HepG2 (cell line): ENCODE measurements at regions not wholly inside any gene's neighbourhood (a gene's known extent, or its start where the extent isn't known, plus 50 kb on each side); places are given as distances from the start of the nearest gene placed in this dataset.

Experiments used
- ATAC-seq: fragments of 200-7000 bp; cut with Tn5 transposase; 3 replicates; pipeline ENCODE4 v1.9.1; 2020; ENCODE audit warnings: mild to moderate bottlenecking, moderate library complexity
- BruUV-seq: library from RNA; stranded (reverse); fragments of 400-500 nt; replicated peaks from 2 replicates; lab custom pipeline; 2021; lab: Mats Ljungman, UMichigan
- CTCF ChIA-PET: fragments of 300-600 bp; formaldehyde crosslinking; extraction: SDS; loops from one replicate; lab custom pipeline; 2021; ENCODE audit warnings: low total read pairs, inconsistent platforms, low intra/inter-chr PET ratio; lab: Yijun Ruan, JAX
- POLR2A ChIA-PET: fragments of 350-600 bp; sonication (Branson Sonifier 250); formaldehyde crosslinking; loops from one replicate; lab custom pipeline; 2020; ENCODE audit warnings: antibody characterized with exemption, inconsistent platforms; lab: Yijun Ruan, JAX
- DNase-seq: peaks from one replicate; pipeline ENCODE4 v3.0.0-alpha.2; 2015; ENCODE audit warnings: low spot score
- FAIRE-seq: peaks from 3 replicates; lab custom pipeline; 2011; peaks lifted over from hg19 to GRCh38; lab: Jason Lieb, UNC
- H2AFZ ChIP-seq: one replicate; pipeline ENCODE4 v1.6.1; 2011; ENCODE audit warnings: low read length, inconsistent platforms
- H3K27ac ChIP-seq: fragments of 300-600 bp; 3 replicates; pipeline ENCODE4 v1.8.0; 2011; ENCODE audit warnings: mixed run types, mild to moderate bottlenecking, mixed read lengths, low read length, inconsistent platforms; ENCODE audit not compliant: insufficient read depth; ENCODE audit errors: extremely low read length
- H3K27me3 ChIP-seq, 2 experiments: fragments of 200-600 bp in 1 of 2; 2 replicates in 1 of 2; 3 replicates in 1 of 2; pipeline versions ENCODE4 v1.6.0 to v1.8.0; 2011; ENCODE audit warnings: low read length in 2 of 2, mild to moderate bottlenecking in 2 of 2, moderate library complexity in 2 of 2, inconsistent platforms in 1 of 2; ENCODE audit not compliant: insufficient read depth in 2 of 2, control insufficient read depth in 1 of 2
- H3K36me3 ChIP-seq, 2 experiments: fragments of 200-600 bp in 1 of 2; replicated peaks in 1 of 2; 2 replicates in 1 of 2; 3 replicates in 1 of 2; pipeline versions ENCODE4 v1.5.1 to v1.8.0; 2011; ENCODE audit warnings: low read length in 2 of 2, inconsistent platforms in 1 of 2; ENCODE audit not compliant: insufficient read depth in 2 of 2, control insufficient read depth in 1 of 2
- H3K4me1 ChIP-seq: 2 replicates; pipeline ENCODE4 v1.5.1; 2012; ENCODE audit warnings: low read length, inconsistent platforms; ENCODE audit not compliant: insufficient read depth
- H3K4me2 ChIP-seq: 2 replicates; pipeline ENCODE4 v1.6.0; 2011; ENCODE audit warnings: low read depth, low read length, inconsistent platforms
- H3K4me3 ChIP-seq, 3 experiments: fragments of 200-600 bp in 1 of 3; sonication (generic), shearing (Covaris generic) in 1 of 3; replicated peaks in 1 of 3; 2 replicates each; pipeline ENCODE4 v1.5.1; 2011 to 2016; ENCODE audit warnings: low read length in 3 of 3, inconsistent platforms in 2 of 3, low read depth in 2 of 3, mild to moderate bottlenecking in 2 of 3, control low read depth in 1 of 3, mixed read lengths in 1 of 3; ENCODE audit not compliant: insufficient read depth in 1 of 3
- H3K79me2 ChIP-seq: one replicate; pipeline ENCODE4 v1.6.1; 2011; ENCODE audit warnings: low read length, inconsistent platforms; ENCODE audit not compliant: insufficient read depth
- H3K9ac ChIP-seq: 2 replicates; pipeline ENCODE4 v1.6.0; 2011; ENCODE audit warnings: mild to moderate bottlenecking, low read depth, low read length, inconsistent platforms; ENCODE audit not compliant: insufficient read depth
- H3K9me3 ChIP-seq: 2 replicates; pipeline ENCODE4 v1.5.1; 2012; ENCODE audit warnings: mild to moderate bottlenecking, low read length
- H4K20me1 ChIP-seq: 2 replicates; pipeline ENCODE4 v1.6.0; 2011; ENCODE audit warnings: inconsistent platforms, mild to moderate bottlenecking, low read length, moderate library complexity; ENCODE audit not compliant: insufficient read depth
- IKZF4 ChIP-seq: sonication (generic); formaldehyde crosslinking; IDR thresholded peaks from 2 replicates; pipeline ENCODE4 v1.5.1; 2020; ENCODE audit warnings: borderline replicate concordance, mild to moderate bottlenecking, low read depth, missing genetic modification reagents; ENCODE audit errors: not compliant biosample characterization
- MNT ChIP-seq: fragments of 450-650 bp; IDR thresholded peaks from 2 replicates; pipeline ENCODE4 v1.6.1; 2016
- SRSF9 ChIP-seq: fragments of 200-400 bp; formaldehyde crosslinking; IDR thresholded peaks from 2 replicates; pipeline ENCODE4 v1.6.1; 2018; ENCODE audit warnings: borderline replicate concordance, mild to moderate bottlenecking, low read depth, low read length; ENCODE audit not compliant: insufficient read depth, poor library complexity, severe bottlenecking
- TRIM22 ChIP-seq: fragments of 450-650 bp; IDR thresholded peaks from 2 replicates; pipeline ENCODE4 v1.6.1; 2017
- ZC3H13 ChIP-seq: sonication (generic); formaldehyde crosslinking; IDR thresholded peaks from 2 replicates; pipeline ENCODE4 v1.8.1; 2023; ENCODE audit warnings: mild to moderate bottlenecking, missing genetic modification reagents, moderate library complexity
- ZNF251 ChIP-seq: sonication (generic); formaldehyde crosslinking; IDR thresholded peaks from 2 replicates; pipeline ENCODE4 v1.9.0; 2021; ENCODE audit warnings: mild to moderate bottlenecking, missing genetic modification reagents
- ZNF263 ChIP-seq: sonication (generic); formaldehyde crosslinking; IDR thresholded peaks from 2 replicates; pipeline ENCODE4 v1.4.0; 2020; ENCODE audit warnings: missing genetic modification reagents
- ZNF710 ChIP-seq: sonication (generic); formaldehyde crosslinking; IDR thresholded peaks from 2 replicates; pipeline ENCODE4 v1.5.0; 2020; ENCODE audit warnings: mild to moderate bottlenecking, missing genetic modification reagents, borderline replicate concordance
- ZNF800 ChIP-seq: sonication (generic); formaldehyde crosslinking; IDR thresholded peaks from 2 replicates; pipeline ENCODE4 v1.4.0; 2020; ENCODE audit warnings: missing genetic modification reagents
- ZNF891 ChIP-seq: sonication (generic); formaldehyde crosslinking; IDR thresholded peaks from 2 replicates; pipeline ENCODE4 v1.5.0; 2020; ENCODE audit warnings: mild to moderate bottlenecking, missing genetic modification reagents
- WGBS: methylation state at CpG from one replicate; pipeline ENCODE4 v1.1.6; 2017; ENCODE audit warnings: low lambda C conversion rate; 5-methylcytosine and 5-hydroxymethylcytosine counted together
- in situ Hi-C: cut with HindIII; loops from 2 replicates; pipeline ENCODE4 v1.10.0; 2017; ENCODE audit warnings: low pct_unique_long_range_greater_than_20kb; ENCODE audit not compliant: extremely low pct_ligation_motif_present
- intact Hi-C: fragments of 100-400 bp; cut with micrococcal nuclease; formaldehyde crosslinking; loops from one replicate; pipeline ENCODE4 v1.10.0; 2022; ENCODE audit not compliant: unreplicated experiment

- 2% methylated on average over 3 of the region's 3 CpGs for WGBS
- Histone ChIP-seq H3K27me3 (no peaks in the 10 kb centered on the region), H3K9me3 (peaks cover 80% of the 10 kb centered on the region), H3K4me2 (no peak overlapping the region), H3K4me3 (no peak overlapping the region), H3K36me3 (no peaks in the 10 kb centered on the region), H3K9ac (no peak overlapping the region), H2AFZ (no peak overlapping the region), H3K4me1 (no peaks in the 10 kb centered on the region), H3K27ac (no peak overlapping the region)
- FAIRE-seq = no peak
- ChIA-PET POLR2A (no interaction called here), CTCF (no interaction called here)
- DNase-seq = no peak
- in situ Hi-C loops = no loop called here
- intact Hi-C loops = no loop called here
- no TSS peak for BruUV-seq
- ATAC-seq = no peak
- TF ChIP-seq MNT = peak; percentile 69
- no peak for TF ChIP-seq SRSF9
- TF ChIP-seq, all 625 proteins: peak for 1
- Histone ChIP-seq H4K20me1 (no peaks in the 10 kb centered on the region), H3K79me2 (no peaks in the 10 kb centered on the region)
Observed at GRCh38 chr21:24759348-24760075, 847.8 kb downstream of the MRPL39 start.

- FAIRE-seq (no peak), ATAC-seq (no peak), DNase-seq (no peak)
- H3K27me3 ChIP-seq = no peaks in the 10 kb centered on the region
- no peaks in the 10 kb centered on the region for H3K36me3 ChIP-seq
- no peak overlapping the region for H3K9ac ChIP-seq
- H3K4me1 ChIP-seq = no peaks in the 10 kb centered on the region
- intact Hi-C loops = no loop called here
- no peak overlapping the region for H3K4me2 ChIP-seq
- whole genome bisulfite sequencing = 3% methylated on average over 8 of the region's 8 CpGs
- H3K4me3 ChIP-seq = no peak overlapping the region
- no peaks in the 10 kb centered on the region for H3K79me2 ChIP-seq
- no peaks in the 10 kb centered on the region for H4K20me1 ChIP-seq
- H3K27ac ChIP-seq = no peak overlapping the region
- POLR2A ChIA-PET = no interaction called here
- in situ Hi-C loops = no loop called here
- H3K9me3 ChIP-seq = peaks cover 72% of the 10 kb centered on the region
- no TSS peak for BruUV-seq
- CTCF ChIA-PET = no interaction called here
- H2AFZ ChIP-seq = no peak overlapping the region
- no peak for TF ChIP-seq ZNF251
- no peak for TF ChIP-seq ZNF263 (CRISPR knock-in tag)
- TF ChIP-seq ZC3H13 = no peak
- no peak for TF ChIP-seq TRIM22
- no peak for TF ChIP-seq SRSF9
- no peak for TF ChIP-seq ZNF710 (CRISPR knock-in tag)
- TF ChIP-seq ZNF800 (CRISPR knock-in tag) = no peak
- TF ChIP-seq IKZF4 (CRISPR knock-in tag) = no peak
- no peak for TF ChIP-seq ZNF891 (CRISPR knock-in tag)
Observed at GRCh38 chr21:24738063-24738462, 869.2 kb downstream of the MRPL39 start.
